PC-3 (cell line): ENCODE measurements at regions not wholly inside any gene's neighbourhood (a gene's known extent, or its start where the extent isn't known, plus 50 kb on each side); places are given as distances from the start of the nearest gene placed in this dataset.

Source experiments
- ATAC-seq: fragments of 200-7000 bp; cut with Tn5 transposase; 2 replicates; pipeline ENCODE4 v1.9.1; 2020; ENCODE audit warnings: mild to moderate bottlenecking, moderate library complexity
- BruUV-seq: library from RNA; stranded (reverse); fragments of 400-500 nt; replicated peaks from 2 replicates; lab custom pipeline; 2021; lab: Mats Ljungman, UMichigan
- CTCF ChIA-PET: fragments of 300-600 bp; sonication (Branson Sonifier 250); formaldehyde crosslinking; loops from one replicate; lab custom pipeline; 2022; ENCODE audit warnings: antibody characterized with exemption; lab: Charles Lee
- POLR2A ChIA-PET: fragments of 300-600 bp; sonication (Branson Sonifier 250); formaldehyde crosslinking; loops from one replicate; lab custom pipeline; 2022; ENCODE audit warnings: antibody characterized with exemption; ENCODE audit not compliant: unreplicated experiment; lab: Charles Lee
- DNase-seq: peaks from one replicate; pipeline ENCODE4 v3.0.0-alpha.2; 2015
- H2AFZ ChIP-seq: fragments of 300-600 bp; sonication (generic); 2 replicates; pipeline ENCODE4 v1.6.0; 2016; ENCODE audit warnings: antibody characterized with exemption, low read length
- H3F3A ChIP-seq: fragments of 300-600 bp; sonication (generic); one replicate; pipeline ENCODE4 v1.6.0; 2017; ENCODE audit warnings: antibody characterized with exemption, low read length, control low read depth, mild to moderate bottlenecking; ENCODE audit not compliant: unreplicated experiment
- H3K27ac ChIP-seq: fragments of 300-600 bp; sonication (generic); 2 replicates; pipeline ENCODE4 v1.5.1; 2016; ENCODE audit warnings: mild to moderate bottlenecking, low read length
- H3K27me3 ChIP-seq: fragments of 300-600 bp; sonication (generic); 2 replicates; pipeline ENCODE4 v1.6.1; 2016; ENCODE audit warnings: low read length, mixed read lengths
- H3K36me3 ChIP-seq: fragments of 300-600 bp; sonication (generic); 2 replicates; pipeline ENCODE4 v1.6.1; 2016; ENCODE audit warnings: low read depth, mixed run types, low read length, mixed read lengths
- H3K4me1 ChIP-seq: fragments of 300-600 bp; sonication (generic); 2 replicates; pipeline ENCODE4 v1.5.1; 2016; ENCODE audit warnings: low read length; ENCODE audit not compliant: insufficient read depth
- H3K4me2 ChIP-seq: fragments of 300-600 bp; sonication (generic); 2 replicates; pipeline ENCODE4 v1.6.0; 2016; ENCODE audit warnings: low read length
- H3K4me3 ChIP-seq: fragments of 300-600 bp; sonication (generic); 2 replicates; pipeline ENCODE4 v1.5.1; 2016; ENCODE audit warnings: mild to moderate bottlenecking, low read length, mixed read lengths
- H3K79me2 ChIP-seq: fragments of 300-600 bp; sonication (generic); 2 replicates; pipeline ENCODE4 v1.6.1; 2017; ENCODE audit warnings: low read length, mixed read lengths
- H3K9ac ChIP-seq: fragments of 300-600 bp; sonication (generic); 2 replicates; pipeline ENCODE4 v1.6.0; 2016; ENCODE audit warnings: mild to moderate bottlenecking, low read length
- H3K9me2 ChIP-seq: fragments of 300-600 bp; sonication (generic); replicated peaks from 2 replicates; pipeline ENCODE4 v1.6.1; 2016; ENCODE audit warnings: mixed run types, low read length, mixed read lengths
- H3K9me3 ChIP-seq: fragments of 300-600 bp; sonication (generic); 2 replicates; pipeline ENCODE4 v1.6.1; 2016; ENCODE audit warnings: low read length, mixed read lengths
- H4K20me1 ChIP-seq: fragments of 300-600 bp; sonication (generic); 2 replicates; pipeline ENCODE4 v1.6.1; 2016; ENCODE audit warnings: low read length, mixed read lengths
- EZH2 ChIP-seq: fragments of 300-600 bp; sonication (generic); IDR thresholded peaks from one replicate; pipeline ENCODE4 v1.6.1; 2017; ENCODE audit warnings: antibody characterized with exemption, mild to moderate bottlenecking, low read length; ENCODE audit not compliant: unreplicated experiment
- EZH2phosphoT487 ChIP-seq: fragments of 300-600 bp; sonication (generic); IDR thresholded peaks from 2 replicates; pipeline ENCODE4 v1.6.1; 2018; ENCODE audit warnings: mild to moderate bottlenecking, antibody characterized with exemption, low read length, borderline replicate concordance
- intact Hi-C: fragments of 100-400 bp; cut with micrococcal nuclease; formaldehyde crosslinking; loops from 2 replicates; pipeline ENCODE4 v1.9.0; 2023
- TF ChIP-seq, protein P1 (sequence below): fragments of 300-600 bp; sonication (generic); conservative IDR thresholded peaks from 2 replicates; pipeline ENCODE4 v1.5.1; 2017; ENCODE audit warnings: antibody characterized with exemption, low read depth, mild to moderate bottlenecking, low read length

- POLR2A ChIA-PET, result no interaction called here
- H3K4me1 ChIP-seq, result no peaks in the 10 kb centered on the region
- no TSS peak for BruUV-seq
- TF ChIP-seq EZH2phosphoT487 (no peak), EZH2 (no peak)
- TF ChIP-seq, protein P1, sequence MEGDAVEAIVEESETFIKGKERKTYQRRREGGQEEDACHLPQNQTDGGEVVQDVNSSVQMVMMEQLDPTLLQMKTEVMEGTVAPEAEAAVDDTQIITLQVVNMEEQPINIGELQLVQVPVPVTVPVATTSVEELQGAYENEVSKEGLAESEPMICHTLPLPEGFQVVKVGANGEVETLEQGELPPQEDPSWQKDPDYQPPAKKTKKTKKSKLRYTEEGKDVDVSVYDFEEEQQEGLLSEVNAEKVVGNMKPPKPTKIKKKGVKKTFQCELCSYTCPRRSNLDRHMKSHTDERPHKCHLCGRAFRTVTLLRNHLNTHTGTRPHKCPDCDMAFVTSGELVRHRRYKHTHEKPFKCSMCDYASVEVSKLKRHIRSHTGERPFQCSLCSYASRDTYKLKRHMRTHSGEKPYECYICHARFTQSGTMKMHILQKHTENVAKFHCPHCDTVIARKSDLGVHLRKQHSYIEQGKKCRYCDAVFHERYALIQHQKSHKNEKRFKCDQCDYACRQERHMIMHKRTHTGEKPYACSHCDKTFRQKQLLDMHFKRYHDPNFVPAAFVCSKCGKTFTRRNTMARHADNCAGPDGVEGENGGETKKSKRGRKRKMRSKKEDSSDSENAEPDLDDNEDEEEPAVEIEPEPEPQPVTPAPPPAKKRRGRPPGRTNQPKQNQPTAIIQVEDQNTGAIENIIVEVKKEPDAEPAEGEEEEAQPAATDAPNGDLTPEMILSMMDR, result no peak
- H3K27ac ChIP-seq, result no peak overlapping the region
- peaks cover 15% of the 10 kb centered on the region; the same call in 1 of the 2 replicates for H3K27me3 ChIP-seq
- no peak for DNase-seq
- H3K9ac ChIP-seq, result no peak overlapping the region
- H3K36me3 ChIP-seq, result no peaks in the 10 kb centered on the region
- no peaks in the 10 kb centered on the region for H3K79me2 ChIP-seq
- H3K4me3 ChIP-seq, result no peak overlapping the region
- CTCF ChIA-PET, result no interaction called here
- no peak for ATAC-seq
- no peaks in the 10 kb centered on the region for H3F3A ChIP-seq
- no peak overlapping the region for H3K4me2 ChIP-seq
- 0 out of 2 replicates have a peak, but pooled peaks cover 4% of the 10 kb centered on the region for H3K9me3 ChIP-seq
- H3K9me2 ChIP-seq, result no peaks in the 10 kb centered on the region
- no peak overlapping the region for H2AFZ ChIP-seq
- intact Hi-C loops, result no loop called here
- no peaks in the 10 kb centered on the region for H4K20me1 ChIP-seq
These were observed 157.6 kb downstream of the TDRD15 start for GRCh38 chr2:21281384-21281783.

DNA sequence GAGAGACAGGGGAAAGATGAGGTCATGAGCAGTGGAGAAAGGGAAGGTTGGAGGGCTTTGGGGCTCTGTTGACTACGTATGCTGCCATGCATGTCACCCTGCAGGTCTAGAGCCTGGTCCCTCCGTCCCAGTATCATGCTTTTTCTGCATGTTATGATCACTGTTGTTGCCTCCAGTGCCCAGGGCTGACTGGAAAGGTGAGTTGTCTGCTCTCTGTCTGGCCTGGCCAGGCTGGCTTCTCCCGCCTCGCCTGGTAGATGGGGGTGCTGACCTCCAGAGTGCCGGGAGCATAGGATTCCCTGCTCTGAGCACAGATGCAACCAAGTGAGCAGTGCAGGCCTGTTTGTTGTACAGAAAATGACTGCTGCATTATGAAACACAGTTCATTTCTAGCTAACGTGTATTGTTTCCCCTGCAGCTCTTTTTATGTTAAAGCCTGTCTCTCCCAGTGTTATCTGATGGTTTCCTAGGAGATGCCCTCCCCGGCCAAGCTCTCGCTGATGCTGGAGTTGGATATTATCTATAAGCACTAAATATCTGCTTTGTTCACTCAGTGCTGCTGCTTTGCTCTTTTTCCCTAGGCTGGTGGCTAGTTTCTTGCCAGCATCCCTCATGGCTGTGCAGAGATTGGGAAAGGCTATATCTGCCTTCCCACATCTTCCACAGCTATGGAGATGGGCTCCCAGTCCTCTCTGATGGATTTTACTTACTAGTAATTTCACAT lies 158.2 kb downstream of the TDRD15 start:
- no peak overlapping the region for H3K27ac ChIP-seq
- intact Hi-C loops, result no loop called here

More for the DNA sequence above, 158.2 kb downstream of the TDRD15 start:
- Histone ChIP-seq H2AFZ (no peak overlapping the region), H3K4me3 (no peak overlapping the region), H3K36me3 (no peaks in the 10 kb centered on the region), H3K9ac (no peak overlapping the region), H4K20me1 (no peaks in the 10 kb centered on the region), H3K4me1 (no peaks in the 10 kb centered on the region), H3K9me3 (0 out of 2 replicates have a peak, but pooled peaks cover 4% of the 10 kb centered on the region), H3K9me2 (no peaks in the 10 kb centered on the region), H3K4me2 (no peak overlapping the region), H3K27me3 (peaks cover 15% of the 10 kb centered on the region; the same call in 1 of the 2 replicates), H3K79me2 (no peaks in the 10 kb centered on the region), H3F3A (no peaks in the 10 kb centered on the region)
- DNase-seq (no peak), ATAC-seq (no peak)
- TF ChIP-seq, protein P1, result no peak
- TF ChIP-seq EZH2 (no peak), EZH2phosphoT487 (no peak)
- ChIA-PET POLR2A (no interaction called here), CTCF (no interaction called here)
- no TSS peak for BruUV-seq
